GM12801 (cell line): ENCODE measurements at regions not wholly inside any gene's neighbourhood (a gene's known extent, or its start where the extent isn't known, plus 50 kb on each side); places are given as distances from the start of the nearest gene placed in this dataset.

Experiments
- CTCF ChIP-seq: IDR thresholded peaks from one replicate; pipeline ENCODE4 v1.5.1; 2011; ENCODE audit warnings: control low read depth; ENCODE audit not compliant: insufficient read length; ENCODE audit errors: extremely low read depth

- no peak for TF ChIP-seq CTCF
Observed at GRCh38 chr18:72201032-72201431, 343.1 kb downstream of the CBLN2 start.

GRCh38 chr18:72197591-72197990 lies 346.6 kb downstream of the CBLN2 start:
- TF ChIP-seq CTCF = no peak

- no peak for TF ChIP-seq CTCF
Observed at GRCh38 chr18:72194072-72194471, 350.1 kb downstream of the CBLN2 start.

- TF ChIP-seq CTCF = no peak
Observed at GRCh38 chr18:72187956-72188355, 356.2 kb downstream of the CBLN2 start.

- TF ChIP-seq CTCF = no peak
Observed at GRCh38 chr18:72181241-72181764, 362.8 kb downstream of the CBLN2 start.

GRCh38 chr18:72180689-72181088 lies 363.5 kb downstream of the CBLN2 start:
- no peak for TF ChIP-seq CTCF

- TF ChIP-seq CTCF = no peak
Observed at GRCh38 chr18:72174972-72175649, 369.0 kb downstream of the CBLN2 start.
